K562 (cell line): ENCODE measurements at regions not wholly inside any gene's neighbourhood (a gene's known extent, or its start where the extent isn't known, plus 50 kb on each side); places are given as distances from the start of the nearest gene placed in this dataset.

ENCODE experiments used
- ATAC-seq: fragments of 200-7000 bp; cut with Tn5 transposase; 3 replicates; pipeline ENCODE4 v1.9.1; 2020; ENCODE audit warnings: moderate library complexity
- BruUV-seq: library from RNA; stranded (reverse); fragments of 400-500 nt; replicated peaks from 2 replicates; lab custom pipeline; 2021; lab: Mats Ljungman, UMichigan
- CTCF ChIA-PET: fragments of 300-600 bp; formaldehyde crosslinking; extraction: SDS; loops from one replicate; lab custom pipeline; 2021; ENCODE audit warnings: low intra/inter-chr PET ratio; lab: Yijun Ruan, JAX
- POLR2A ChIA-PET: fragments of 300-600, 350-650 bp; sonication (Branson Sonifier 250); formaldehyde crosslinking; extraction: SDS; loops from one replicate; lab custom pipeline; 2021; ENCODE audit warnings: antibody characterized with exemption, inconsistent platforms; lab: Yijun Ruan, JAX
- DNase-seq, 4 experiments: peaks; one replicate each; pipeline versions ENCODE4 v3.0.0 to v3.0.0-alpha.2; 2011 to 2018; ENCODE audit warnings: low spot score in 3 of 4, mixed read lengths in 3 of 4; ENCODE audit errors: extremely low read depth in 1 of 4
- FAIRE-seq: peaks from 2 replicates; lab custom pipeline; 2011; peaks lifted over from hg19 to GRCh38; lab: Jason Lieb, UNC
- H2AFZ ChIP-seq: 2 replicates; pipeline ENCODE4 v1.6.0; 2011; ENCODE audit warnings: low read depth, low read length, control low read depth, inconsistent platforms
- H3K27ac ChIP-seq: fragments of 200-600 bp; 3 replicates; pipeline ENCODE4 v1.8.0; 2011; ENCODE audit warnings: low read depth, mild to moderate bottlenecking, control low read depth, inconsistent platforms, low read length, moderate library complexity, mixed read lengths; ENCODE audit errors: extremely low read depth
- H3K27me3 ChIP-seq, 2 experiments: fragments of 300-600 bp in 1 of 2; 2 replicates in 1 of 2; 3 replicates in 1 of 2; pipeline versions ENCODE4 v1.6.0 to v1.8.0; 2011; ENCODE audit warnings: inconsistent platforms in 2 of 2, low read length in 2 of 2, mild to moderate bottlenecking in 1 of 2, mixed read lengths in 1 of 2, moderate library complexity in 1 of 2; ENCODE audit not compliant: control insufficient read depth in 2 of 2, insufficient read depth in 2 of 2
- H3K36me3 ChIP-seq: fragments of 300-600 bp; 3 replicates; pipeline ENCODE4 v1.8.0; 2011; ENCODE audit warnings: mild to moderate bottlenecking, low read length, inconsistent platforms; ENCODE audit not compliant: control insufficient read depth, insufficient read depth
- H3K4me1 ChIP-seq, 2 experiments: fragments of 200-600 bp in 1 of 2; replicated peaks in 1 of 2; 2 replicates in 1 of 2; 3 replicates in 1 of 2; pipeline versions ENCODE4 v1.5.1 to v1.8.0; 2011; ENCODE audit warnings: inconsistent platforms in 2 of 2, low read length in 2 of 2, mild to moderate bottlenecking in 1 of 2, mixed read lengths in 1 of 2, moderate library complexity in 1 of 2; ENCODE audit not compliant: control insufficient read depth in 2 of 2, insufficient read depth in 2 of 2
- H3K4me2 ChIP-seq: 2 replicates; pipeline ENCODE4 v1.6.1; 2011; ENCODE audit warnings: low read length, control low read depth, inconsistent platforms, mixed read lengths; ENCODE audit not compliant: insufficient read depth
- H3K4me3 ChIP-seq: fragments of 200-600 bp; sonication (generic), shearing (Covaris generic); 2 replicates; pipeline ENCODE4 v1.5.1; 2016; ENCODE audit warnings: control low read depth, inconsistent platforms
- H3K79me2 ChIP-seq: fragments of 200-600 bp; 3 replicates; pipeline ENCODE4 v1.8.0; 2011; ENCODE audit warnings: low read length, inconsistent platforms; ENCODE audit not compliant: control insufficient read depth, insufficient read depth
- H3K9ac ChIP-seq, 2 experiments: 2 replicates each; pipeline versions ENCODE4 v1.6.0 to v1.6.1; 2011; ENCODE audit warnings: low read depth in 2 of 2, low read length in 2 of 2, control low read depth in 1 of 2, inconsistent platforms in 1 of 2, mild to moderate bottlenecking in 1 of 2, mixed read lengths in 1 of 2; ENCODE audit not compliant: insufficient read depth in 1 of 2
- H3K9me1 ChIP-seq: one replicate; pipeline ENCODE4 v1.6.0; 2011; ENCODE audit warnings: inconsistent platforms, mild to moderate bottlenecking, low read length, moderate library complexity; ENCODE audit not compliant: control insufficient read depth, insufficient read depth
- H3K9me3 ChIP-seq: replicated peaks from 2 replicates; pipeline ENCODE4 v1.5.1; 2011; ENCODE audit warnings: low read depth, low read length, inconsistent platforms; ENCODE audit not compliant: control insufficient read depth, insufficient read depth
- H4K20me1 ChIP-seq: replicated peaks from 2 replicates; pipeline ENCODE4 v1.6.1; 2011; ENCODE audit warnings: low read length, inconsistent platforms, mixed read lengths; ENCODE audit not compliant: control insufficient read depth, insufficient read depth
- ARHGAP35 ChIP-seq: fragments of 450-650 bp; IDR thresholded peaks from 2 replicates; pipeline ENCODE4 v1.6.1; 2018; ENCODE audit not compliant: partially characterized antibody
- ARNT ChIP-seq, 2 experiments: fragments of 450-650 bp; IDR thresholded peaks; 2 replicates each; pipeline ENCODE4 v1.6.1; 2016; ENCODE audit warnings: mild to moderate bottlenecking in 1 of 2
- ATF1 ChIP-seq, 2 experiments: fragments of 450-650 bp in 1 of 2; IDR thresholded peaks; 2 replicates each; pipeline ENCODE4 v1.6.1; 2016; ENCODE audit warnings: missing compliant biosample characterization in 1 of 2, missing genetic modification characterization in 1 of 2
- ATF7 ChIP-seq: fragments of 450-650 bp; IDR thresholded peaks from 2 replicates; pipeline ENCODE4 v1.7.1; 2014; ENCODE audit warnings: mild to moderate bottlenecking, moderate library complexity
- DPF2 ChIP-seq: fragments of 450-650 bp; IDR thresholded peaks from 2 replicates; pipeline ENCODE4 v1.6.1; 2016
- FOXA3 ChIP-seq, 2 experiments: fragments of 450-650 bp in 1 of 2; sonication (generic) in 1 of 2; formaldehyde crosslinking; IDR thresholded peaks in 1 of 2; conservative IDR thresholded peaks in 1 of 2; 2 replicates each; pipeline versions ENCODE4 v1.4.0 to v1.8.0; 2020 to 2022; ENCODE audit warnings: mild to moderate bottlenecking in 2 of 2, missing genetic modification reagents in 1 of 2
- GABPB1 ChIP-seq: sonication (generic); formaldehyde crosslinking; IDR thresholded peaks from 2 replicates; pipeline ENCODE4 v1.8.0; 2022; ENCODE audit warnings: mild to moderate bottlenecking, missing genetic modification reagents
- MBD2 ChIP-seq: sonication (generic); IDR thresholded peaks from 2 replicates; pipeline ENCODE4 v1.6.1; 2016; ENCODE audit warnings: low read depth, borderline replicate concordance
- NUFIP1 ChIP-seq: fragments of 450-650 bp; IDR thresholded peaks from 2 replicates; pipeline ENCODE4 v1.6.1; 2018; ENCODE audit not compliant: partially characterized antibody
- PURB ChIP-seq: sonication (generic); formaldehyde crosslinking; IDR thresholded peaks from 2 replicates; pipeline ENCODE4 v1.9.0; 2021; ENCODE audit warnings: low read depth, mild to moderate bottlenecking, missing genetic modification reagents
- RAD51 ChIP-seq: fragments of 450-650 bp; IDR thresholded peaks from 2 replicates; pipeline ENCODE4 v1.7.1; 2016; ENCODE audit warnings: low read depth, mild to moderate bottlenecking, borderline replicate concordance
- RBM22 ChIP-seq: fragments of 200-400 bp; formaldehyde crosslinking; IDR thresholded peaks from 2 replicates; pipeline ENCODE4 v1.6.1; 2018; ENCODE audit warnings: low read length, low read depth; ENCODE audit not compliant: poor library complexity, severe bottlenecking
- SREBF2 ChIP-seq: sonication (generic); formaldehyde crosslinking; IDR thresholded peaks from 2 replicates; pipeline ENCODE4 v1.4.0; 2020; ENCODE audit warnings: mild to moderate bottlenecking, missing genetic modification reagents
- SRSF3 ChIP-seq: fragments of 200-400 bp; formaldehyde crosslinking; IDR thresholded peaks from 2 replicates; pipeline ENCODE4 v1.6.1; 2016; ENCODE audit warnings: mild to moderate bottlenecking, low read length, moderate library complexity; ENCODE audit not compliant: insufficient read depth
- SUPT5H ChIP-seq: fragments of 450-650 bp; IDR thresholded peaks from 2 replicates; pipeline ENCODE4 v1.6.1; 2016
- XRCC5 ChIP-seq: fragments of 200-400 bp; formaldehyde crosslinking; IDR thresholded peaks from 2 replicates; pipeline ENCODE4 v1.6.1; 2017; ENCODE audit warnings: low read depth, mild to moderate bottlenecking, low read length
- ZNF431 ChIP-seq: sonication (generic); formaldehyde crosslinking; IDR thresholded peaks from 2 replicates; pipeline ENCODE4 v1.8.0; 2022; ENCODE audit warnings: mild to moderate bottlenecking, missing genetic modification reagents
- WGBS: fragments of 100-300 bp; shearing (Covaris generic); methylation state at CpG from one replicate; pipeline ENCODE4 v1.1.6; 2016; ENCODE audit warnings: low coverage, mixed read lengths; ENCODE audit not compliant: insufficient coverage; ENCODE audit errors: missing lambda C conversion rate; 5-methylcytosine and 5-hydroxymethylcytosine counted together
- in situ Hi-C: fragments of 300-500 bp; cut with MboI; formaldehyde crosslinking; loops from 4 replicates; pipeline ENCODE4 v1.15.0; 2018; ENCODE audit warnings: inconsistent platforms, mixed read lengths
- intact Hi-C: fragments of 100-400 bp; cut with micrococcal nuclease; formaldehyde crosslinking; loops from 2 replicates; pipeline ENCODE4 v1.14.2; 2022
- TF ChIP-seq, protein P1 (sequence below): fragments of 450-650 bp; formaldehyde crosslinking; IDR thresholded peaks from 2 replicates; pipeline ENCODE4 v1.4.0; 2022; ENCODE audit warnings: missing genetic modification characterization
- TF ChIP-seq, protein P2 (sequence below): IDR thresholded peaks from 3 replicates; pipeline ENCODE4 v1.6.1; 2011; ENCODE audit warnings: borderline replicate concordance, mild to moderate bottlenecking, moderate library complexity; ENCODE audit not compliant: insufficient read length; ENCODE audit errors: extremely low read depth
- TF ChIP-seq, protein P3 (sequence below): fragments of 250-450 bp; sonication (Bioruptor Pico); IDR thresholded peaks from 2 replicates; pipeline ENCODE4 v1.5.0; 2020; ENCODE audit warnings: mild to moderate bottlenecking, borderline replicate concordance

DNA sequence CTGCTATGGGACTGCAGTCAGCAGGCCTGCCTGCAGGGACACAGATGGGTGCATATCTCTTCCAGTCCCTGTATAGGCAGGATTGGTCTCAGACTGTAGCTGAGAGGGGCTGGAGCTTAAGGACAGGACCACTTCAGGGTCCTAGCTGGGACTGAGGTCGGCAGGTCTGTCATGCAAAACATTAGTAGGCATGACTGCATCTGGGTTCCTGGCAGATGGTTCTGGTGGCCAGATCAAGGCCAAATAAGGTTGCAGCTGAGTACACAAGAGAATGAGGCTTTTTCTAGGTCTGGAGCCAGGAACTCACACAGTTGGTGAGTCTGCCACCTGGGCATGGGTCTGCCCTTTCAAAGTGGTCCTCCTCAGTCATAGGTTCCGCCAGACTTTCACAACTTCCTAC lies 155.8 kb downstream of the TPH2 start:
- POLR2A ChIA-PET, result no interaction called here
- no peaks in the 10 kb centered on the region for H3K9me3 ChIP-seq
- H4K20me1 ChIP-seq, result no peaks in the 10 kb centered on the region
- no peak for ATAC-seq
- H3K4me3 ChIP-seq, result no peak overlapping the region
- H3K36me3 ChIP-seq, result no peaks in the 10 kb centered on the region
- H3K27ac ChIP-seq, result no peak overlapping the region
- no peaks in the 10 kb centered on the region for H3K27me3 ChIP-seq
- no peak for TF ChIP-seq FOXA3 (CRISPR knock-in tag; conservative IDR thresholded peaks at IDR 0.05 in 1 of 2, IDR thresholded peaks at IDR 0.05 in 1 of 2)
- TF ChIP-seq SREBF2 (CRISPR knock-in tag), result no peak
- TF ChIP-seq SRSF3, result no peak
- no peak for TF ChIP-seq ATF7
- TF ChIP-seq MBD2, result no peak
- TF ChIP-seq, protein P1, sequence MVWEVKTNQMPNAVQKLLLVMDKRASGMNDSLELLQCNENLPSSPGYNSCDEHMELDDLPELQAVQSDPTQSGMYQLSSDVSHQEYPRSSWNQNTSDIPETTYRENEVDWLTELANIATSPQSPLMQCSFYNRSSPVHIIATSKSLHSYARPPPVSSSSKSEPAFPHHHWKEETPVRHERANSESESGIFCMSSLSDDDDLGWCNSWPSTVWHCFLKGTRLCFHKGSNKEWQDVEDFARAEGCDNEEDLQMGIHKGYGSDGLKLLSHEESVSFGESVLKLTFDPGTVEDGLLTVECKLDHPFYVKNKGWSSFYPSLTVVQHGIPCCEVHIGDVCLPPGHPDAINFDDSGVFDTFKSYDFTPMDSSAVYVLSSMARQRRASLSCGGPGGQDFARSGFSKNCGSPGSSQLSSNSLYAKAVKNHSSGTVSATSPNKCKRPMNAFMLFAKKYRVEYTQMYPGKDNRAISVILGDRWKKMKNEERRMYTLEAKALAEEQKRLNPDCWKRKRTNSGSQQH (CRISPR knock-in tag), result no peak
- TF ChIP-seq, protein P2, sequence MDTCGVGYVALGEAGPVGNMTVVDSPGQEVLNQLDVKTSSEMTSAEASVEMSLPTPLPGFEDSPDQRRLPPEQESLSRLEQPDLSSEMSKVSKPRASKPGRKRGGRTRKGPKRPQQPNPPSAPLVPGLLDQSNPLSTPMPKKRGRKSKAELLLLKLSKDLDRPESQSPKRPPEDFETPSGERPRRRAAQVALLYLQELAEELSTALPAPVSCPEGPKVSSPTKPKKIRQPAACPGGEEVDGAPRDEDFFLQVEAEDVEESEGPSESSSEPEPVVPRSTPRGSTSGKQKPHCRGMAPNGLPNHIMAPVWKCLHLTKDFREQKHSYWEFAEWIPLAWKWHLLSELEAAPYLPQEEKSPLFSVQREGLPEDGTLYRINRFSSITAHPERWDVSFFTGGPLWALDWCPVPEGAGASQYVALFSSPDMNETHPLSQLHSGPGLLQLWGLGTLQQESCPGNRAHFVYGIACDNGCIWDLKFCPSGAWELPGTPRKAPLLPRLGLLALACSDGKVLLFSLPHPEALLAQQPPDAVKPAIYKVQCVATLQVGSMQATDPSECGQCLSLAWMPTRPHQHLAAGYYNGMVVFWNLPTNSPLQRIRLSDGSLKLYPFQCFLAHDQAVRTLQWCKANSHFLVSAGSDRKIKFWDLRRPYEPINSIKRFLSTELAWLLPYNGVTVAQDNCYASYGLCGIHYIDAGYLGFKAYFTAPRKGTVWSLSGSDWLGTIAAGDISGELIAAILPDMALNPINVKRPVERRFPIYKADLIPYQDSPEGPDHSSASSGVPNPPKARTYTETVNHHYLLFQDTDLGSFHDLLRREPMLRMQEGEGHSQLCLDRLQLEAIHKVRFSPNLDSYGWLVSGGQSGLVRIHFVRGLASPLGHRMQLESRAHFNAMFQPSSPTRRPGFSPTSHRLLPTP, result no peak
- no peak for TF ChIP-seq RBM22
- TF ChIP-seq XRCC5, result no peak
- TF ChIP-seq GABPB1 (CRISPR knock-in tag), result no peak
- TF ChIP-seq ARHGAP35, result no peak
- TF ChIP-seq DPF2, result no peak
- no peak for TF ChIP-seq ZNF431
- TF ChIP-seq ARNT (IDR thresholded peaks at IDR 0.05), result no peak
- no peak for TF ChIP-seq PURB (CRISPR knock-in tag)
- TF ChIP-seq RAD51, result no peak
- TF ChIP-seq, protein P3, sequence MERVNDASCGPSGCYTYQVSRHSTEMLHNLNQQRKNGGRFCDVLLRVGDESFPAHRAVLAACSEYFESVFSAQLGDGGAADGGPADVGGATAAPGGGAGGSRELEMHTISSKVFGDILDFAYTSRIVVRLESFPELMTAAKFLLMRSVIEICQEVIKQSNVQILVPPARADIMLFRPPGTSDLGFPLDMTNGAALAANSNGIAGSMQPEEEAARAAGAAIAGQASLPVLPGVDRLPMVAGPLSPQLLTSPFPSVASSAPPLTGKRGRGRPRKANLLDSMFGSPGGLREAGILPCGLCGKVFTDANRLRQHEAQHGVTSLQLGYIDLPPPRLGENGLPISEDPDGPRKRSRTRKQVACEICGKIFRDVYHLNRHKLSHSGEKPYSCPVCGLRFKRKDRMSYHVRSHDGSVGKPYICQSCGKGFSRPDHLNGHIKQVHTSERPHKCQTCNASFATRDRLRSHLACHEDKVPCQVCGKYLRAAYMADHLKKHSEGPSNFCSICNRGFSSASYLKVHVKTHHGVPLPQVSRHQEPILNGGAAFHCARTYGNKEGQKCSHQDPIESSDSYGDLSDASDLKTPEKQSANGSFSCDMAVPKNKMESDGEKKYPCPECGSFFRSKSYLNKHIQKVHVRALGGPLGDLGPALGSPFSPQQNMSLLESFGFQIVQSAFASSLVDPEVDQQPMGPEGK, result no peak
- no peak for TF ChIP-seq NUFIP1
- TF ChIP-seq SUPT5H, result no peak
- TF ChIP-seq ATF1 (CRISPR knock-in tag; IDR thresholded peaks at IDR 0.05), result no peak
- no peak for TF ChIP-seq ATF1 (tag; IDR thresholded peaks at IDR 0.05)
- H3K4me2 ChIP-seq, result no peak overlapping the region
- H3K9ac ChIP-seq, result no peak overlapping the region
- CTCF ChIA-PET, result no interaction called here
- H3K4me1 ChIP-seq, result no peaks in the 10 kb centered on the region
- FAIRE-seq, result no peak
- no TSS peak for BruUV-seq
- no peaks in the 10 kb centered on the region for H3K9me1 ChIP-seq
- intact Hi-C loops, result no loop called here
- DNase-seq, result no peak
- H3K79me2 ChIP-seq, result no peaks in the 10 kb centered on the region
- WGBS, result 0% methylated on average over 2 of the region's 2 CpGs
- H2AFZ ChIP-seq, result no peak overlapping the region
- in situ Hi-C loops, result no loop called here
